ENCODE measurements at regions not wholly inside any gene's neighbourhood (a gene's known extent, or its start where the extent isn't known, plus 50 kb on each side); places are given as distances from the start of the nearest gene placed in this dataset.

- TF ChIP-seq CEBPB (tag; IDR thresholded peaks at IDR 0.05): no peak
- TF ChIP-seq, protein P1, sequence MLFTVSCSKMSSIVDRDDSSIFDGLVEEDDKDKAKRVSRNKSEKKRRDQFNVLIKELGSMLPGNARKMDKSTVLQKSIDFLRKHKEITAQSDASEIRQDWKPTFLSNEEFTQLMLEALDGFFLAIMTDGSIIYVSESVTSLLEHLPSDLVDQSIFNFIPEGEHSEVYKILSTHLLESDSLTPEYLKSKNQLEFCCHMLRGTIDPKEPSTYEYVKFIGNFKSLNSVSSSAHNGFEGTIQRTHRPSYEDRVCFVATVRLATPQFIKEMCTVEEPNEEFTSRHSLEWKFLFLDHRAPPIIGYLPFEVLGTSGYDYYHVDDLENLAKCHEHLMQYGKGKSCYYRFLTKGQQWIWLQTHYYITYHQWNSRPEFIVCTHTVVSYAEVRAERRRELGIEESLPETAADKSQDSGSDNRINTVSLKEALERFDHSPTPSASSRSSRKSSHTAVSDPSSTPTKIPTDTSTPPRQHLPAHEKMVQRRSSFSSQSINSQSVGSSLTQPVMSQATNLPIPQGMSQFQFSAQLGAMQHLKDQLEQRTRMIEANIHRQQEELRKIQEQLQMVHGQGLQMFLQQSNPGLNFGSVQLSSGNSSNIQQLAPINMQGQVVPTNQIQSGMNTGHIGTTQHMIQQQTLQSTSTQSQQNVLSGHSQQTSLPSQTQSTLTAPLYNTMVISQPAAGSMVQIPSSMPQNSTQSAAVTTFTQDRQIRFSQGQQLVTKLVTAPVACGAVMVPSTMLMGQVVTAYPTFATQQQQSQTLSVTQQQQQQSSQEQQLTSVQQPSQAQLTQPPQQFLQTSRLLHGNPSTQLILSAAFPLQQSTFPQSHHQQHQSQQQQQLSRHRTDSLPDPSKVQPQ (CRISPR knock-in tag; IDR thresholded peaks at IDR 0.05; ENCODE audit: borderline replicate concordance): no peak
- TF ChIP-seq, protein P2, sequence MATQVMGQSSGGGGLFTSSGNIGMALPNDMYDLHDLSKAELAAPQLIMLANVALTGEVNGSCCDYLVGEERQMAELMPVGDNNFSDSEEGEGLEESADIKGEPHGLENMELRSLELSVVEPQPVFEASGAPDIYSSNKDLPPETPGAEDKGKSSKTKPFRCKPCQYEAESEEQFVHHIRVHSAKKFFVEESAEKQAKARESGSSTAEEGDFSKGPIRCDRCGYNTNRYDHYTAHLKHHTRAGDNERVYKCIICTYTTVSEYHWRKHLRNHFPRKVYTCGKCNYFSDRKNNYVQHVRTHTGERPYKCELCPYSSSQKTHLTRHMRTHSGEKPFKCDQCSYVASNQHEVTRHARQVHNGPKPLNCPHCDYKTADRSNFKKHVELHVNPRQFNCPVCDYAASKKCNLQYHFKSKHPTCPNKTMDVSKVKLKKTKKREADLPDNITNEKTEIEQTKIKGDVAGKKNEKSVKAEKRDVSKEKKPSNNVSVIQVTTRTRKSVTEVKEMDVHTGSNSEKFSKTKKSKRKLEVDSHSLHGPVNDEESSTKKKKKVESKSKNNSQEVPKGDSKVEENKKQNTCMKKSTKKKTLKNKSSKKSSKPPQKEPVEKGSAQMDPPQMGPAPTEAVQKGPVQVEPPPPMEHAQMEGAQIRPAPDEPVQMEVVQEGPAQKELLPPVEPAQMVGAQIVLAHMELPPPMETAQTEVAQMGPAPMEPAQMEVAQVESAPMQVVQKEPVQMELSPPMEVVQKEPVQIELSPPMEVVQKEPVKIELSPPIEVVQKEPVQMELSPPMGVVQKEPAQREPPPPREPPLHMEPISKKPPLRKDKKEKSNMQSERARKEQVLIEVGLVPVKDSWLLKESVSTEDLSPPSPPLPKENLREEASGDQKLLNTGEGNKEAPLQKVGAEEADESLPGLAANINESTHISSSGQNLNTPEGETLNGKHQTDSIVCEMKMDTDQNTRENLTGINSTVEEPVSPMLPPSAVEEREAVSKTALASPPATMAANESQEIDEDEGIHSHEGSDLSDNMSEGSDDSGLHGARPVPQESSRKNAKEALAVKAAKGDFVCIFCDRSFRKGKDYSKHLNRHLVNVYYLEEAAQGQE (IDR thresholded peaks at IDR 0.05; ENCODE audit: borderline replicate concordance): no peak
- TF ChIP-seq, protein P2 (CRISPR knock-in tag; IDR thresholded peaks at IDR 0.05; ENCODE audit: low read depth): no peak
- TF ChIP-seq SLC30A9 (CRISPR knock-in tag; IDR thresholded peaks at IDR 0.05): no peak
- TF ChIP-seq, protein P3, sequence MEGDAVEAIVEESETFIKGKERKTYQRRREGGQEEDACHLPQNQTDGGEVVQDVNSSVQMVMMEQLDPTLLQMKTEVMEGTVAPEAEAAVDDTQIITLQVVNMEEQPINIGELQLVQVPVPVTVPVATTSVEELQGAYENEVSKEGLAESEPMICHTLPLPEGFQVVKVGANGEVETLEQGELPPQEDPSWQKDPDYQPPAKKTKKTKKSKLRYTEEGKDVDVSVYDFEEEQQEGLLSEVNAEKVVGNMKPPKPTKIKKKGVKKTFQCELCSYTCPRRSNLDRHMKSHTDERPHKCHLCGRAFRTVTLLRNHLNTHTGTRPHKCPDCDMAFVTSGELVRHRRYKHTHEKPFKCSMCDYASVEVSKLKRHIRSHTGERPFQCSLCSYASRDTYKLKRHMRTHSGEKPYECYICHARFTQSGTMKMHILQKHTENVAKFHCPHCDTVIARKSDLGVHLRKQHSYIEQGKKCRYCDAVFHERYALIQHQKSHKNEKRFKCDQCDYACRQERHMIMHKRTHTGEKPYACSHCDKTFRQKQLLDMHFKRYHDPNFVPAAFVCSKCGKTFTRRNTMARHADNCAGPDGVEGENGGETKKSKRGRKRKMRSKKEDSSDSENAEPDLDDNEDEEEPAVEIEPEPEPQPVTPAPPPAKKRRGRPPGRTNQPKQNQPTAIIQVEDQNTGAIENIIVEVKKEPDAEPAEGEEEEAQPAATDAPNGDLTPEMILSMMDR (IDR thresholded peaks at IDR 0.05 in 2 of 3, conservative IDR thresholded peaks at IDR 0.05 in 1 of 3; ENCODE audit: insufficient read depth in 2 of 3, low read depth in 1 of 3, low read length in 3 of 3): no peak
- TF ChIP-seq, protein P4, sequence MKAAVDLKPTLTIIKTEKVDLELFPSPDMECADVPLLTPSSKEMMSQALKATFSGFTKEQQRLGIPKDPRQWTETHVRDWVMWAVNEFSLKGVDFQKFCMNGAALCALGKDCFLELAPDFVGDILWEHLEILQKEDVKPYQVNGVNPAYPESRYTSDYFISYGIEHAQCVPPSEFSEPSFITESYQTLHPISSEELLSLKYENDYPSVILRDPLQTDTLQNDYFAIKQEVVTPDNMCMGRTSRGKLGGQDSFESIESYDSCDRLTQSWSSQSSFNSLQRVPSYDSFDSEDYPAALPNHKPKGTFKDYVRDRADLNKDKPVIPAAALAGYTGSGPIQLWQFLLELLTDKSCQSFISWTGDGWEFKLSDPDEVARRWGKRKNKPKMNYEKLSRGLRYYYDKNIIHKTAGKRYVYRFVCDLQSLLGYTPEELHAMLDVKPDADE (conservative IDR thresholded peaks at IDR 0.05; ENCODE audit: control insufficient read depth, low read depth, low read length): no peak
- no peak for TF ChIP-seq ZNF239 (CRISPR knock-in tag; IDR thresholded peaks at IDR 0.05)
- no peak for TF ChIP-seq IRF2 (CRISPR knock-in tag; IDR thresholded peaks at IDR 0.05)
- no peak for TF ChIP-seq EZH2 (IDR thresholded peaks at IDR 0.05; ENCODE audit: borderline replicate concordance, low read depth, low read length)
- no peak for TF ChIP-seq CHD2 (IDR thresholded peaks at IDR 0.05; ENCODE audit: low read depth, low read length)
- no peak for TF ChIP-seq SAP30 (IDR thresholded peaks at IDR 0.05; ENCODE audit: borderline replicate concordance, insufficient read depth, low read depth, low read length, poor library complexity, severe bottlenecking)
- TF ChIP-seq AFF4 (CRISPR knock-in tag; IDR thresholded peaks at IDR 0.05): no peak
- TF ChIP-seq EWSR1 (IDR thresholded peaks at IDR 0.05; ENCODE audit: borderline replicate concordance, low read depth, partially characterized antibody): no peak
- TF ChIP-seq, protein P5, sequence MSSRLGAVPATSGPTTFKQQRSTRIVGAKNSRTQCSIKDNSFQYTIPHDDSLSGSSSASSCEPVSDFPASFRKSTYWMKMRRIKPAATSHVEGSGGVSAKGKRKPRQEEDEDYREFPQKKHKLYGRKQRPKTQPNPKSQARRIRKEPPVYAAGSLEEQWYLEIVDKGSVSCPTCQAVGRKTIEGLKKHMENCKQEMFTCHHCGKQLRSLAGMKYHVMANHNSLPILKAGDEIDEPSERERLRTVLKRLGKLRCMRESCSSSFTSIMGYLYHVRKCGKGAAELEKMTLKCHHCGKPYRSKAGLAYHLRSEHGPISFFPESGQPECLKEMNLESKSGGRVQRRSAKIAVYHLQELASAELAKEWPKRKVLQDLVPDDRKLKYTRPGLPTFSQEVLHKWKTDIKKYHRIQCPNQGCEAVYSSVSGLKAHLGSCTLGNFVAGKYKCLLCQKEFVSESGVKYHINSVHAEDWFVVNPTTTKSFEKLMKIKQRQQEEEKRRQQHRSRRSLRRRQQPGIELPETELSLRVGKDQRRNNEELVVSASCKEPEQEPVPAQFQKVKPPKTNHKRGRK (tag; IDR thresholded peaks at IDR 0.05): no peak
Observed at GRCh38 chr16:72481419-72481818, 309.5 kb upstream of the PMFBP1 start.

All from K562 (cell line).